Large intestine (tissue), 3 donors: ENCODE measurements at regions not wholly inside any gene's neighbourhood (a gene's known extent, or its start where the extent isn't known, plus 50 kb on each side); places are given as distances from the start of the nearest gene placed in this dataset.

ENCODE experiments used
- DNase-seq, 2 donors: peaks; one replicate each; pipeline versions ENCODE4 v3.0.0 to v3.0.0-alpha.2; 2013
- H3K27ac ChIP-seq: one replicate; pipeline ENCODE4 v1.5.1; 2013; ENCODE audit warnings: low read length
- H3K27me3 ChIP-seq: 2 replicates; pipeline ENCODE4 v1.6.1; 2013; ENCODE audit warnings: low read length; ENCODE audit not compliant: control insufficient read depth, insufficient read depth
- H3K36me3 ChIP-seq: 2 replicates; pipeline ENCODE4 v1.6.1; 2013; ENCODE audit warnings: low read length; ENCODE audit not compliant: control insufficient read depth, insufficient read depth
- H3K4me1 ChIP-seq: one replicate; pipeline ENCODE4 v1.6.1; 2013; ENCODE audit warnings: low read length; ENCODE audit not compliant: control insufficient read depth, insufficient read depth
- H3K4me3 ChIP-seq: one replicate; pipeline ENCODE4 v1.5.1; 2013; ENCODE audit warnings: low read length
- H3K9me3 ChIP-seq: one replicate; pipeline ENCODE4 v1.6.1; 2013; ENCODE audit warnings: mild to moderate bottlenecking, low read depth, low read length, moderate library complexity; ENCODE audit not compliant: control insufficient read depth
- WGBS: methylation state at CpG from one replicate; pipeline ENCODE4 v1.1.5; 2013; ENCODE audit warnings: low lambda C conversion rate; ENCODE audit not compliant: insufficient coverage; 5-methylcytosine and 5-hydroxymethylcytosine counted together

DNA sequence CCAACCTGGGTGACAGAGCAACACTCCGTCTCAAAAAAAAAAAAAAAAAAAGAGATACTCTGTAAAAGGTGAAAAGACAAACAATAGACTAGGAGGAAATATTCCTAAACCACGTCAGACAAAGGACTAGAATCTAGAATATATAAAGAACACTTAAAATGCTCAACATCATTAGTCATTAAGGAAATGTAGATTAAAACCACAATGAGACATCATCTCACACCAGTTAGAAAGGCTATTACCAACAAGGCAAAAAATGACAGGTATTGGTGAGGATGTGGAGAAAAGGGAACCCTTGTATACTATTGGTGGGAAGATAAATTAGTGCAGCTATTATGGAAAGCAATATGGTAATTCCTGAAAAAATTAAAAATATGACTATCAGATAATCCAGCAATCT lies 903.1 kb upstream of the SOX9 start:
- no peak for DNase-seq

GRCh38 chr17:71224824-71225575 lies 895.8 kb upstream of the SOX9 start:
- Histone ChIP-seq H3K27ac (no peak overlapping the region), H3K36me3 (no peaks in the 10 kb centered on the region), H3K4me3 (no peak overlapping the region), H3K4me1 (no peaks in the 10 kb centered on the region), H3K27me3 (peaks cover 3% of the 10 kb centered on the region), H3K9me3 (no peaks in the 10 kb centered on the region)
- WGBS = 70% methylated on average over 2 of the region's 3 CpGs
- no peak for DNase-seq

More for the DNA sequence above, 903.1 kb upstream of the SOX9 start:
- Histone ChIP-seq H3K36me3 (no peaks in the 10 kb centered on the region), H3K9me3 (no peaks in the 10 kb centered on the region), H3K4me1 (no peaks in the 10 kb centered on the region), H3K27me3 (no peaks in the 10 kb centered on the region), H3K4me3 (no peak overlapping the region), H3K27ac (no peak overlapping the region)
- 86% methylated on average over 1 of the region's 2 CpGs for whole genome bisulfite sequencing

DNA sequence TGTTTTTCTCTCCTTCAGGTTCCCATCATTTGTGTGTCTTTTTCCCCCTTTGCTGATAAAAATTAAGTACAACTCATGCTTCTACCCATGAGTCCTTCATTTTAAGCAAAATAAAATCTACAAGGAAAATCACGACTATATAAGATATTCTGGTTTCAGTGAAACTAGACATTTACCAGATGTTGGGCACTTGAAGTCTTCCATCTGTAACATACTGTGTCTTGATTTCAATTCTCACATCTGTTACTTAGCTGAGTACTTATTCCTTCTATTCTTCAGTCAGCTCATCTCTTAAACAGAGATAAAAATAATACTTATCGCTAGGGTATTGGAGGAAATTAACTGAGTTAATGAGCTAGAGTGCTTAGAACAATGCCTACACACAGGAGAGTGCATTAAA lies 893.0 kb upstream of the SOX9 start:
- DNase-seq = no peak
- Histone ChIP-seq H3K27me3 (peaks cover 3% of the 10 kb centered on the region), H3K4me1 (no peaks in the 10 kb centered on the region), H3K4me3 (no peak overlapping the region), H3K36me3 (no peaks in the 10 kb centered on the region), H3K9me3 (no peaks in the 10 kb centered on the region), H3K27ac (no peak overlapping the region)
- WGBS = 100% methylated on average over 2 of the region's 2 CpGs

DNA sequence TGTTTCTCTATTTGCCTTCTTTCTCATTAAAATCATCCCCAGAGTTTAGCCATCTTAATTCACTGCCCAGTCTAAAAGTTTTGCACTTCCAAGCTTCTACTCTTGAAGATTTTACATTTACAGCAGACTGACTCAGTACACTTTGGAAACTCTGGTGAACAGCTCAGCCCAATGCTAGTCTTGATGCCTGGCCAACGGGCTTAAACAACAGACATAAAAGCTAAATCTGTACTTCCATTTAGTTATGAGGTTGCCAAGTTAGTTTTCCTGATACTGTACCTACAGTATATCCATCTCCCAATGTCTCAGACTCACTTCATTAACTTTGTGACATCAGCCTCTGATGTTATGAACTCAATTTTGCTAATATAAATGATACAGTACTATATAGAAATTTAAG lies 891.8 kb upstream of the SOX9 start:
- Histone ChIP-seq H3K4me1 (no peaks in the 10 kb centered on the region), H3K4me3 (no peak overlapping the region), H3K27me3 (peaks cover 3% of the 10 kb centered on the region), H3K27ac (no peak overlapping the region), H3K9me3 (no peaks in the 10 kb centered on the region), H3K36me3 (no peaks in the 10 kb centered on the region)
- no CpG with 5 or more reads among the region's 1 CpG for WGBS
- no peak for DNase-seq

DNA sequence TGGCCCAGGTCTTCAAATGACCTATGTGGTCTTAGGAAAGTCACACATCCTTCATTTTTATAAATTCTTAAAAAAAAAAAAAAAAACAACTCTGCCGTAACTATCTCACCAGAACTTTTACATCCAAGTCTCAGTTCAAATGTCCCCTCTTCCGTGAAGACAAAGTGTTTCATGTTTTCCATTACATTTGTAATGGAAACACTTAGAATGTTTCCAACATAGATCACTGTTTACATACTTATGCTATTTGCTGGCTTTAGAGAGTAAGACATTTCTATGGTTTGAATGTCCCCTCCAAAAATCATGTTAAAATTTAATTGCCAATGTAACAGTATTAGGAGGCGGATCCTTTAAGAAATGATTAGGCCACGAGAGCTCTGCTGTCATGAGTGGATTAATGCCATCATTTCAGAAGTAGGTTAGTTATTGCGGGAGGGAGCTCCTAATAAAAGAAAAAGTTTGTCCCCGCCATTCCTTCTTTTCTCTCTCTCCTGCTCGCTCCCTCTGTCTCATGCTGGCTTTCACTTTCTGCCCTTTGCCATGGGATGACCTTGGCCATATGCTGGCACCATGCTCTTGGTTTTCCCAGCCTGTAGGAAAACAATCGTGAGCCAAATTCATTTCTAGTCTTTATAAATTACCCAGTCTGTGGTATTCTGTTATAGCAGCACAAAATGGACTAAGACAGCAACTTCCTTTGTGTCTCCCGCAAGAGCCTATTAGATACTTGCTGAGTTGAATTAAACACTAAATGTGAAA lies 887.8 kb upstream of the SOX9 start:
- no peaks in the 10 kb centered on the region for H3K36me3 ChIP-seq
- H3K4me3 ChIP-seq = no peak overlapping the region
- no peak for DNase-seq
- no peaks in the 10 kb centered on the region for H3K4me1 ChIP-seq
- H3K9me3 ChIP-seq = no peaks in the 10 kb centered on the region
- WGBS = 87% methylated on average over 4 of the region's 9 CpGs
- peaks cover 3% of the 10 kb centered on the region for H3K27me3 ChIP-seq
- H3K27ac ChIP-seq = no peak overlapping the region

DNA sequence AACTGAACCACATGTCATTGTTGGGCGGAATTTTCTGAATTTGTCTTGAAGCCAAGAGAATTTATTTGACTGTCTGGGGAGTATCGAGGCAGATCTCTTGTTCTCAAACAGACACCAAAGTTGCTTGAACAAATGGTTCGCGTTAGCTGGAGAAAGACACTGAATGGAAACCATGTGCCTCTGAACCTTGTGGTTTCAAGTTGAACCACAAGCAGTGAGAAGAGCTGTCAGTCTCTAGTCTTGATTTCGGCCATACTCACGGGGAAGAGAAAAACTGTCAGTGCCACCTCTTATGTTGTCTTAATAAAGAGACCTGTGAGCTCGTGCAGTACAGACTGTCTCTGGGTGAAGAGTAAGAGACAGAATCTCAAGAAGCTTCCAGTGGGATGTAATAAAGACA lies 886.5 kb upstream of the SOX9 start:
- WGBS = 93% methylated on average over 3 of the region's 7 CpGs
- H3K36me3 ChIP-seq = no peaks in the 10 kb centered on the region
- H3K9me3 ChIP-seq = no peaks in the 10 kb centered on the region
- no peaks in the 10 kb centered on the region for H3K4me1 ChIP-seq
- H3K27ac ChIP-seq = no peak overlapping the region
- no peak overlapping the region for H3K4me3 ChIP-seq
- no peak for DNase-seq
- H3K27me3 ChIP-seq = no peaks in the 10 kb centered on the region

DNA sequence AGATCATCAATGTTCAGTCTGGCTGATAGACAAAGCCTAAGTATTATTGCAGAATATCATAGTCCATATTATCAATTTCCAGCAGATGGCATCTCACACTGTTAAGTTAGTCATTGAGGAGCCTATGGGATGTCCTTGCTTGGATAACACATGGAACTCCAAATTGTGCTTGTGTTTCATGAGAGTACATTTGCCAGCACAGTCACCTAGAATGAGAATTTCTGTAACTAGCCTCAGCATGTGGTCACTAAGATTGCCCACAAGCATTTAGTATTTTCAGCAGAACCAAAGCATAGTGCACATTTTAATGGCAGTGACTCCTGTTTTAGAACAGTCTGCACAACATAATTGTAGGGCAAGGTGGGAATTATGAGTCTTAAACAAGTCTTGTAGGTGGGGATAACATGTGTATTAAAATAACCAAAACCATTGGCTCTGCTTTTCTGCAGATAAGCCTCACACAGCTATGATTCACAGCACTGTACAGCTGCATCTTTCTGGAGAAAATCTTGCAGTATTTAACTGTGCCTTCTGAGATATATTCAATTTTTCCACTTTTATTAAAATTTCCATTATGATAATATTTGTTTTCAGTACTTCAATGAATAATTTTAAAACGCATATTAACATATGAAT lies 882.8 kb upstream of the SOX9 start:
- Histone ChIP-seq H3K27me3 (peaks cover 8% of the 10 kb centered on the region), H3K36me3 (no peaks in the 10 kb centered on the region)
- WGBS = 100% methylated on average over 1 of the region's 1 CpG

DNA sequence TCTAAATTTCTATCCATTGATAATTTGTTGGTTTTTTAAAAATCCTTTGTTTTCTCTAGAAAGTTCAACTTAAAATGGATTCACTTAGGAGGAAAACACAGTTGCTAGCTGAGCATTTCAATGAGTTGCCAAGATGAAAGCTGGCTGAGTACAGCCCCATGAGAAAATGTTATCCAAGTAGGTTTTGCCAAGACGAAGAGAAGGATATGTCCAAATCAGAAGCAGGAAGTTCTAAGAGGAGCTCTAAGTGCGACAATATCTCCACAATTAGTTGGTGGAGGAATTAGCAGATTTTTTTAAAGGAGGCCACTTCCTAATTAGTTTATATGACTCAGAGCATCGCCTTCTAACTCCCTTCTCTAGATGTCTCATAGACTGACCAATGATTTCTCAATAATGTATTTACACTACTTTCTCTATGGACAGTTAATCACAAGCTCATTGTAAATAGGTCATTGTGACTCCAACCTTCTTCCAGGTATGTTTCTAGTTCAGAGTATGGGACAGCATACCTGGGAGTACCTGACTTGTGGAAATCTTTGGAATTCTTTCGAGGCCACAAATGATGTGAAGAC lies 873.3 kb upstream of the SOX9 start:
- Histone ChIP-seq H3K4me3 (no peak overlapping the region), H3K36me3 (no peaks in the 10 kb centered on the region), H3K27me3 (peaks cover 2% of the 10 kb centered on the region), H3K9me3 (no peaks in the 10 kb centered on the region), H3K4me1 (no peaks in the 10 kb centered on the region), H3K27ac (no peak overlapping the region)
- no CpG with 5 or more reads among the region's 4 CpGs for WGBS
- no peak for DNase-seq

More for the DNA sequence above, 882.8 kb upstream of the SOX9 start:
- DNase-seq = peak in 1 of 2 donors; percentile 5
- Histone ChIP-seq H3K27ac (no peak overlapping the region), H3K4me3 (no peak overlapping the region), H3K9me3 (no peaks in the 10 kb centered on the region), H3K4me1 (no peaks in the 10 kb centered on the region)

- Histone ChIP-seq H3K27me3 (peaks cover 2% of the 10 kb centered on the region), H3K36me3 (no peaks in the 10 kb centered on the region), H3K9me3 (no peaks in the 10 kb centered on the region), H3K4me3 (no peak overlapping the region), H3K4me1 (no peaks in the 10 kb centered on the region), H3K27ac (no peak overlapping the region)
- no peak for DNase-seq
- no CpG with 5 or more reads among the region's 2 CpGs for WGBS
These were observed 869.5 kb upstream of the SOX9 start for GRCh38 chr17:71251276-71251675.

DNA sequence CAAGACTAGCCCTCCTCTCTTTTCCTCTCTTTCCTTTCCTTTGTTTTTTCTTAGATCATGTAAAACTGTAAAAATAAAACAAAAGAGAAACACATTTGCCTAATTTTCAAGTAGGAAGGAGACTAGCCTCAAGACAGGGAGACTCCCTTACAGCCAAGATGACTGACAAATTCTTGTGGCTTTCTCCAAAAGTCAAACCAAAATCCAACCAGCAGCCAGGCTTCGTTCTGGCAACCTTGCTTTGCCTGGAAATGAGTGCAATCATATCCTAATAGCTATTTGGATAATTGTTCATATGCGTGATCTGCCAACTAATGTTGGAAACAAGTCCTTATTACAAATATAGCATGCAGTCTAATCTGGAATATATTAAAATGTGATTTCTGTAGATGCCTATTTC lies 868.9 kb upstream of the SOX9 start:
- DNase-seq = no peak
- Histone ChIP-seq H3K4me1 (no peaks in the 10 kb centered on the region), H3K36me3 (no peaks in the 10 kb centered on the region), H3K27ac (no peak overlapping the region), H3K4me3 (no peak overlapping the region), H3K27me3 (peaks cover 2% of the 10 kb centered on the region), H3K9me3 (no peaks in the 10 kb centered on the region)
- WGBS = no CpG with 5 or more reads among the region's 2 CpGs
